ENCODE measurements at regions not wholly inside any gene's neighbourhood (a gene's known extent, or its start where the extent isn't known, plus 50 kb on each side); places are given as distances from the start of the nearest gene placed in this dataset.

- TF ChIP-seq TAF1 (IDR thresholded peaks at IDR 0.05; ENCODE audit: low read depth) (no peak), RAD21 (conservative IDR thresholded peaks at IDR 0.05) (no peak), CTCF (IDR thresholded peaks at IDR 0.05; ENCODE audit: poor library complexity, severe bottlenecking) (no peak), REST (IDR thresholded peaks at IDR 0.05; ENCODE audit: borderline replicate concordance) (no peak)
These were observed 170.8 kb upstream of the RASGEF1B start for GRCh38 chr4:81642543-81642942.
